COLO668 (cell line): ENCODE measurements at regions not wholly inside any gene's neighbourhood (a gene's known extent, or its start where the extent isn't known, plus 50 kb on each side); places are given as distances from the start of the nearest gene placed in this dataset.
"Not testable (repeated sequence)": the region's sequence is repeated elsewhere in the genome, so short reads cannot be mapped to it uniquely, and the experiment has no call there.

Experiments
- DNase-seq: peaks from one replicate; lab custom pipeline; 2025; ENCODE audit not compliant: unreplicated experiment; lab: John Stamatoyannopoulos, UW

- no peak for DNase-seq
Measured at GRCh38 chr7:46606761-46607160, 685.7 kb upstream of the IGFBP3 start.

GRCh38 chr7:46604241-46604661 is 683.2 kb upstream of the IGFBP3 start:
- no peak for DNase-seq

GRCh38 chr7:46603780-46604179 is 682.7 kb upstream of the IGFBP3 start:
- DNase-seq, result no peak

- DNase-seq, result no peak
Measured at GRCh38 chr7:46603296-46603752, 682.3 kb upstream of the IGFBP3 start.

- no peak for DNase-seq
Measured at GRCh38 chr7:46600340-46600739, 679.3 kb upstream of the IGFBP3 start.

GRCh38 chr7:46594831-46595230 is 673.8 kb upstream of the IGFBP3 start:
- not testable (repeated sequence) for DNase-seq

GRCh38 chr7:46590918-46591905 is 670.1 kb upstream of the IGFBP3 start:
- peak; percentile 81 for DNase-seq

- DNase-seq, result no peak
Measured at GRCh38 chr7:46589286-46589685, 668.2 kb upstream of the IGFBP3 start.

GRCh38 chr7:46586406-46586805 is 665.3 kb upstream of the IGFBP3 start:
- no peak for DNase-seq

- DNase-seq, result no peak
Measured at GRCh38 chr7:46583656-46584055, 662.6 kb upstream of the IGFBP3 start.

GRCh38 chr7:46581268-46581667 is 660.2 kb upstream of the IGFBP3 start:
- no peak for DNase-seq

GRCh38 chr7:46580766-46581165 is 659.7 kb upstream of the IGFBP3 start:
- no peak for DNase-seq

GRCh38 chr7:46577394-46577793 is 656.3 kb upstream of the IGFBP3 start:
- DNase-seq, result no peak

- DNase-seq, result no peak
Measured at GRCh38 chr7:46576950-46577349, 655.9 kb upstream of the IGFBP3 start.

- DNase-seq, result no peak
Measured at GRCh38 chr7:46572691-46573090, 651.6 kb upstream of the IGFBP3 start.

GRCh38 chr7:46571996-46572395 is 650.9 kb upstream of the IGFBP3 start:
- DNase-seq, result no peak

GRCh38 chr7:46569133-46569465 is 648.0 kb upstream of the IGFBP3 start:
- DNase-seq, result peak; percentile 33

GRCh38 chr7:46568420-46569132 is 647.5 kb upstream of the IGFBP3 start:
- no peak for DNase-seq

GRCh38 chr7:46567858-46568257 is 646.8 kb upstream of the IGFBP3 start:
- DNase-seq, result no peak

GRCh38 chr7:46566097-46566774 is 645.2 kb upstream of the IGFBP3 start:
- DNase-seq, result no peak

- no peak for DNase-seq
Measured at GRCh38 chr7:46565253-46566096, 644.4 kb upstream of the IGFBP3 start.
